ENCODE measurements at regions not wholly inside any gene's neighbourhood (a gene's known extent, or its start where the extent isn't known, plus 50 kb on each side); places are given as distances from the start of the nearest gene placed in this dataset.
"Not testable (repeated sequence)": the region's sequence is repeated elsewhere in the genome, so short reads cannot be mapped to it uniquely, and the experiment has no call there.

GRCh38 chr18:22704586-22704918 lies 228.6 kb upstream of the RBBP8 start:
- no peak for DNase-seq

GRCh38 chr18:22705328-22705727 lies 227.8 kb upstream of the RBBP8 start:
- DNase-seq = no peak

- not testable (repeated sequence) for DNase-seq
These were observed 227.1 kb upstream of the RBBP8 start for GRCh38 chr18:22706025-22706424.

GRCh38 chr18:22709288-22710060 lies 223.7 kb upstream of the RBBP8 start:
- no peak for DNase-seq

GRCh38 chr18:22710673-22711191 lies 222.4 kb upstream of the RBBP8 start:
- no peak for DNase-seq

- DNase-seq = peak in 1 of 2 experiments; percentile 2
These were observed 221.9 kb upstream of the RBBP8 start for GRCh38 chr18:22711192-22711685.

- DNase-seq = no peak
These were observed 219.6 kb upstream of the RBBP8 start for GRCh38 chr18:22713511-22713910.

GRCh38 chr18:22717536-22717935 lies 215.6 kb upstream of the RBBP8 start:
- not testable (repeated sequence) for DNase-seq

- DNase-seq = no peak
These were observed 209.9 kb upstream of the RBBP8 start for GRCh38 chr18:22723221-22723620.

GRCh38 chr18:22723773-22724172 lies 209.4 kb upstream of the RBBP8 start:
- DNase-seq = no peak

GRCh38 chr18:22726469-22726868 lies 206.7 kb upstream of the RBBP8 start:
- DNase-seq = no peak

GRCh38 chr18:22728016-22728415 lies 205.1 kb upstream of the RBBP8 start:
- no peak for DNase-seq

GRCh38 chr18:22728481-22729105 lies 204.5 kb upstream of the RBBP8 start:
- no peak for DNase-seq

GRCh38 chr18:22731398-22731797 lies 201.7 kb upstream of the RBBP8 start:
- DNase-seq = no peak

GRCh38 chr18:22734105-22734661 lies 198.9 kb upstream of the RBBP8 start:
- no peak for DNase-seq

GRCh38 chr18:22734791-22735627 lies 198.1 kb upstream of the RBBP8 start:
- DNase-seq = no peak

GRCh38 chr18:22737054-22737453 lies 196.1 kb upstream of the RBBP8 start:
- no peak for DNase-seq

GRCh38 chr18:22739061-22739642 lies 194.0 kb upstream of the RBBP8 start:
- no peak for DNase-seq

GRCh38 chr18:22739789-22740188 lies 193.3 kb upstream of the RBBP8 start:
- DNase-seq = no peak

GRCh38 chr18:22741318-22741717 lies 191.8 kb upstream of the RBBP8 start:
- DNase-seq = no peak

- DNase-seq = no peak
These were observed 190.7 kb upstream of the RBBP8 start for GRCh38 chr18:22742409-22742808.

GRCh38 chr18:22745966-22746365 lies 187.2 kb upstream of the RBBP8 start:
- DNase-seq = no peak

GRCh38 chr18:22752014-22752413 lies 181.1 kb upstream of the RBBP8 start:
- DNase-seq = no peak

Measured in NCI-H526 (cell line).